Endothelial cell of umbilical vein (primary cell): ENCODE measurements at regions not wholly inside any gene's neighbourhood (a gene's known extent, or its start where the extent isn't known, plus 50 kb on each side); places are given as distances from the start of the nearest gene placed in this dataset.

ENCODE experiments used
- BruUV-seq: library from RNA; stranded (reverse); fragments of 400-500 nt; replicated peaks from 2 replicates; lab custom pipeline; 2021; lab: Mats Ljungman, UMichigan
- CTCF ChIA-PET: fragments of 300-600, 350-600 bp; sonication (Branson Sonifier 250); formaldehyde crosslinking; loops from one replicate; lab custom pipeline; 2021; ENCODE audit warnings: antibody characterized with exemption, inconsistent platforms; lab: Charles Lee
- POLR2A ChIA-PET: fragments of 300-600, 350-600 bp; sonication (Branson Sonifier 250); formaldehyde crosslinking; loops from one replicate; lab custom pipeline; 2021; ENCODE audit warnings: antibody characterized with exemption, inconsistent platforms; lab: Charles Lee
- DNase-seq: peaks from one replicate; pipeline ENCODE4 v3.0.0-alpha.2; 2011; ENCODE audit warnings: low read depth, low spot score
- FAIRE-seq: peaks from 2 replicates; lab custom pipeline; 2011; peaks lifted over from hg19 to GRCh38; lab: Jason Lieb, UNC
- H2AFZ ChIP-seq: 2 replicates; pipeline ENCODE4 v1.6.0; 2012; ENCODE audit warnings: low read depth, low read length, control low read depth, inconsistent platforms
- H3K27ac ChIP-seq: 2 replicates; pipeline ENCODE4 v1.5.1; 2011; ENCODE audit warnings: low read depth, mild to moderate bottlenecking, control low read depth, low read length, moderate library complexity; ENCODE audit not compliant: insufficient read depth
- H3K27me3 ChIP-seq, 2 experiments: 2 replicates each; pipeline versions ENCODE4 v1.6.0 to v1.6.1; 2011; ENCODE audit warnings: low read length in 2 of 2, mixed read lengths in 1 of 2; ENCODE audit not compliant: control insufficient read depth in 2 of 2, insufficient read depth in 2 of 2
- H3K36me3 ChIP-seq, 2 experiments: 2 replicates in 1 of 2; 3 replicates in 1 of 2; pipeline ENCODE4 v1.5.1; 2011; ENCODE audit warnings: low read length in 2 of 2, mild to moderate bottlenecking in 1 of 2, moderate library complexity in 1 of 2; ENCODE audit not compliant: control insufficient read depth in 2 of 2, insufficient read depth in 2 of 2; ENCODE audit errors: extremely low read depth in 1 of 2
- H3K4me1 ChIP-seq: 3 replicates; pipeline ENCODE4 v1.5.1; 2011; ENCODE audit warnings: mild to moderate bottlenecking, low read length; ENCODE audit not compliant: control insufficient read depth, insufficient read depth; ENCODE audit errors: extremely low read depth
- H3K4me2 ChIP-seq: 2 replicates; pipeline ENCODE4 v1.6.1; 2011; ENCODE audit warnings: low read length, control low read depth, mixed read lengths; ENCODE audit not compliant: insufficient read depth
- H3K4me3 ChIP-seq, 3 experiments: fragments of 200-600 bp in 1 of 3; sonication (generic), shearing (Covaris generic) in 1 of 3; replicated peaks in 1 of 3; 2 replicates each; pipeline ENCODE4 v1.5.1; 2011 to 2016; ENCODE audit warnings: control low read depth in 3 of 3, low read length in 3 of 3, mild to moderate bottlenecking in 2 of 3, inconsistent platforms in 1 of 3, low read depth in 1 of 3, moderate library complexity in 1 of 3; ENCODE audit not compliant: insufficient read depth in 1 of 3
- H3K79me2 ChIP-seq: 2 replicates; pipeline ENCODE4 v1.6.0; 2012; ENCODE audit warnings: low read length, inconsistent platforms; ENCODE audit not compliant: control insufficient read depth, insufficient read depth
- H3K9ac ChIP-seq: replicated peaks from 2 replicates; pipeline ENCODE3; 2011; ENCODE audit warnings: low read length, control low read depth; ENCODE audit not compliant: insufficient read depth; ENCODE audit errors: extremely low read depth
- H3K9me1 ChIP-seq: replicated peaks from 3 replicates; pipeline ENCODE4 v1.6.0; 2011; ENCODE audit warnings: mild to moderate bottlenecking, low read length; ENCODE audit not compliant: control insufficient read depth, insufficient read depth; ENCODE audit errors: extremely low read depth
- H3K9me3 ChIP-seq: replicated peaks from 2 replicates; pipeline ENCODE4 v1.5.1; 2012; ENCODE audit warnings: low read length, inconsistent platforms; ENCODE audit not compliant: control insufficient read depth, insufficient read depth
- H4K20me1 ChIP-seq: replicated peaks from 2 replicates; pipeline ENCODE3; 2011; ENCODE audit warnings: mild to moderate bottlenecking, low read length; ENCODE audit not compliant: control insufficient read depth, insufficient read depth; ENCODE audit errors: extremely low read depth
- CTCF ChIP-seq, 2 donors: IDR thresholded peaks; 1 replicate in 1 of 2; 2 replicates in 1 of 2; pipeline ENCODE4 v1.5.1; 2011; ENCODE audit warnings: low read length in 2 of 2, mild to moderate bottlenecking in 2 of 2, moderate library complexity in 2 of 2, control low read depth in 1 of 2, inconsistent platforms in 1 of 2, low read depth in 1 of 2; ENCODE audit not compliant: insufficient read depth in 1 of 2; ENCODE audit errors: extremely low read depth in 1 of 2
- EZH2 ChIP-seq: IDR thresholded peaks from 2 replicates; pipeline ENCODE4 v1.6.1; 2012; ENCODE audit warnings: borderline replicate concordance, low read depth, mild to moderate bottlenecking, moderate library complexity, low read length, inconsistent platforms; ENCODE audit not compliant: severe bottlenecking
- FOS ChIP-seq: IDR thresholded peaks from 2 replicates; pipeline ENCODE4 v1.6.1; 2011; ENCODE audit warnings: mild to moderate bottlenecking, low read length, moderate library complexity, borderline replicate concordance; ENCODE audit not compliant: insufficient read depth
- GATA2 ChIP-seq: IDR thresholded peaks from 2 replicates; pipeline ENCODE4 v1.7.0; 2011; ENCODE audit warnings: low read depth, mild to moderate bottlenecking, moderate library complexity, mixed read lengths, low read length; ENCODE audit not compliant: insufficient read length, insufficient read depth
- JUN ChIP-seq: IDR thresholded peaks from 2 replicates; pipeline ENCODE4 v1.6.1; 2011; ENCODE audit warnings: borderline replicate concordance, low read depth; ENCODE audit not compliant: insufficient read length, insufficient read depth
- MAX ChIP-seq: IDR thresholded peaks from 2 replicates; pipeline ENCODE4 v1.6.1; 2011; ENCODE audit not compliant: insufficient read depth, insufficient read length
- MYC ChIP-seq: IDR thresholded peaks from one replicate; pipeline ENCODE4 v1.6.1; 2011; ENCODE audit warnings: mild to moderate bottlenecking, low read depth, low read length
- POLR2A ChIP-seq: IDR thresholded peaks from 2 replicates; pipeline ENCODE4 v1.6.1; 2012; ENCODE audit warnings: low read depth, mild to moderate bottlenecking, control low read depth, low read length
- POLR2AphosphoS5 ChIP-seq: IDR thresholded peaks from 2 replicates; pipeline ENCODE4 v1.6.1; 2012; ENCODE audit warnings: low read depth, mild to moderate bottlenecking, control low read depth, low read length, moderate library complexity; ENCODE audit not compliant: insufficient read depth
- dilution Hi-C: fragments of 300-500 bp; cut with MboI; formaldehyde crosslinking; loops from one replicate; pipeline ENCODE4 v1.15.0; 2019; ENCODE audit warnings: low sequenced_read_pairs; ENCODE audit not compliant: extremely low pct_ligation_motif_present
- intact Hi-C: fragments of 100-400 bp; cut with micrococcal nuclease; formaldehyde crosslinking; loops from one replicate; pipeline ENCODE4 v1.10.0; 2022

GRCh38 chr2:236797411-236797810 lies 227.8 kb downstream of the ACKR3 start:
- Histone ChIP-seq H3K4me1 (no peaks in the 10 kb centered on the region), H3K4me2 (no peak overlapping the region), H3K36me3 (no peaks in the 10 kb centered on the region), H2AFZ (no peak overlapping the region), H3K27ac (no peak overlapping the region), H3K9me1 (no peaks in the 10 kb centered on the region), H3K4me3 (no peak overlapping the region), H3K9ac (no peak overlapping the region), H3K27me3 (no peaks in the 10 kb centered on the region), H3K79me2 (no peaks in the 10 kb centered on the region), H4K20me1 (no peaks in the 10 kb centered on the region), H3K9me3 (no peaks in the 10 kb centered on the region)
- FAIRE-seq (no peak), DNase-seq (no peak)
- TF ChIP-seq CTCF (IDR thresholded peaks at IDR 0.05; ENCODE audit: extremely low read depth in 1 of 2, insufficient read depth in 1 of 2, low read depth in 1 of 2, low read length in 2 of 2) (no peak), GATA2 (no peak), FOS (no peak), POLR2AphosphoS5 (no peak), EZH2 (no peak), MYC (no peak), POLR2A (no peak), JUN (no peak), MAX (no peak)
- intact Hi-C loops, result no loop called here
- no TSS peak for BruUV-seq
- CTCF ChIA-PET, result no interaction called here
- POLR2A ChIA-PET, result no interaction called here
- dilution Hi-C loops, result no loop called here
